ENCODE measurements at regions not wholly inside any gene's neighbourhood (a gene's known extent, or its start where the extent isn't known, plus 50 kb on each side); places are given as distances from the start of the nearest gene placed in this dataset.

- TF ChIP-seq CTCF (IDR thresholded peaks at IDR 0.05): no peak
- TF ChIP-seq POLR2A (IDR thresholded peaks at IDR 0.05): no peak
These were observed 454.1 kb upstream of the AGTR1 start for GRCh38 chr3:148243609-148244008.
